Kidney epithelial cell (primary cell): ENCODE measurements at regions not wholly inside any gene's neighbourhood (a gene's known extent, or its start where the extent isn't known, plus 50 kb on each side); places are given as distances from the start of the nearest gene placed in this dataset.

Source experiments
- DNase-seq: peaks from one replicate; pipeline ENCODE4 v3.0.0-alpha.2; 2010; ENCODE audit warnings: low read depth
- H3K27me3 ChIP-seq: 2 replicates; pipeline ENCODE4 v1.6.0; 2011; ENCODE audit warnings: low read length; ENCODE audit not compliant: control insufficient read depth, insufficient read depth
- H3K36me3 ChIP-seq: 2 replicates; pipeline ENCODE4 v1.5.1; 2011; ENCODE audit warnings: low read length; ENCODE audit not compliant: control insufficient read depth, insufficient read depth
- H3K4me3 ChIP-seq: 2 replicates; pipeline ENCODE4 v1.5.1; 2011; ENCODE audit warnings: low read depth, mild to moderate bottlenecking, control low read depth, low read length
- CTCF ChIP-seq: IDR thresholded peaks from 2 replicates; pipeline ENCODE4 v1.5.1; 2011; ENCODE audit warnings: mild to moderate bottlenecking, moderate library complexity, low read length, control low read depth, inconsistent platforms; ENCODE audit not compliant: insufficient read depth, poor library complexity, severe bottlenecking

GRCh38 chr1:80918380-80918779 lies 882.4 kb upstream of the ADGRL2 start:
- TF ChIP-seq CTCF, result no peak
- no peak for DNase-seq
- Histone ChIP-seq H3K36me3 (no peaks in the 10 kb centered on the region), H3K27me3 (no peaks in the 10 kb centered on the region), H3K4me3 (no peak overlapping the region)

- DNase-seq, result no peak
- TF ChIP-seq CTCF, result no peak
- no peaks in the 10 kb centered on the region for H3K27me3 ChIP-seq
Measured at GRCh38 chr1:80917826-80918225, 882.9 kb upstream of the ADGRL2 start.

GRCh38 chr1:80917225-80917624 lies 883.5 kb upstream of the ADGRL2 start:
- no peaks in the 10 kb centered on the region for H3K27me3 ChIP-seq
- no peak overlapping the region for H3K4me3 ChIP-seq
- no peak for TF ChIP-seq CTCF
- H3K36me3 ChIP-seq, result no peaks in the 10 kb centered on the region
- no peak for DNase-seq

More at GRCh38 chr1:80917826-80918225, 882.9 kb upstream of the ADGRL2 start:
- Histone ChIP-seq H3K4me3 (no peak overlapping the region), H3K36me3 (no peaks in the 10 kb centered on the region)

GRCh38 chr1:80915491-80915890 lies 885.2 kb upstream of the ADGRL2 start:
- Histone ChIP-seq H3K27me3 (no peaks in the 10 kb centered on the region), H3K36me3 (no peaks in the 10 kb centered on the region), H3K4me3 (no peak overlapping the region)
- no peak for TF ChIP-seq CTCF
- no peak for DNase-seq

GRCh38 chr1:80910426-80910825 lies 890.3 kb upstream of the ADGRL2 start:
- no peaks in the 10 kb centered on the region for H3K27me3 ChIP-seq
- H3K36me3 ChIP-seq, result no peaks in the 10 kb centered on the region
- no peak overlapping the region for H3K4me3 ChIP-seq
- no peak for TF ChIP-seq CTCF
- no peak for DNase-seq

- Histone ChIP-seq H3K36me3 (no peaks in the 10 kb centered on the region), H3K27me3 (no peaks in the 10 kb centered on the region), H3K4me3 (no peak overlapping the region)
- DNase-seq, result no peak
- no peak for TF ChIP-seq CTCF
Measured at GRCh38 chr1:80909172-80909784, 891.5 kb upstream of the ADGRL2 start.
